ENCODE measurements at regions not wholly inside any gene's neighbourhood (a gene's known extent, or its start where the extent isn't known, plus 50 kb on each side); places are given as distances from the start of the nearest gene placed in this dataset.

- FAIRE-seq = no peak
Observed at GRCh38 chr4:110900213-110900769, 277.4 kb upstream of the PITX2 start.

GRCh38 chr4:110902500-110902899 lies 279.6 kb upstream of the PITX2 start:
- no peak for FAIRE-seq

GRCh38 chr4:110904435-110905065 lies 281.7 kb upstream of the PITX2 start:
- no peak for FAIRE-seq

- FAIRE-seq = no peak
Observed at GRCh38 chr4:110905367-110905766, 282.5 kb upstream of the PITX2 start.

DNA sequence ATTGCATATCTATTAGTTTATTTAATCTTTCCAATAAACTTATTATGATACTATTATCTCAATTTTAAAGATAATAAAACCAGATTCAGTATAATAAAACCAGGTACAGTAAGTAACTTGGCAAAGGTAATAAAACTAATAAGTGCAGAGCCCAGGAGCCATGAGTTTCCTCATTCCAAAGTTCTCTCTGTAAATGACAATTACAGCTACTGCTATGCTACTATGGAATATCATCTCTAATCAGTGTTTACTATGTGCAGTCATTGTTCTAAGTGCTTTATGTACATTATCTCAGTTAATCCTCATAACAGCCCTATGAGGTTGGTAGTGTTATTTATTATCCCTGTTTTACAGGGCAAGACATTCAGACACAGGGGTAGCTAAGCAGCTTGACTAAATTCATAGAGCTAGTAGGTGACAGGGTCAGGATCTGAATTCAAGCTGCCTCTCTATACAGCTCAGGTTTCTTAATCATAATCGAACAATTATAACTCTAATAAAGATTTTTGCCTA lies 285.0 kb upstream of the PITX2 start:
- no peak for FAIRE-seq

DNA sequence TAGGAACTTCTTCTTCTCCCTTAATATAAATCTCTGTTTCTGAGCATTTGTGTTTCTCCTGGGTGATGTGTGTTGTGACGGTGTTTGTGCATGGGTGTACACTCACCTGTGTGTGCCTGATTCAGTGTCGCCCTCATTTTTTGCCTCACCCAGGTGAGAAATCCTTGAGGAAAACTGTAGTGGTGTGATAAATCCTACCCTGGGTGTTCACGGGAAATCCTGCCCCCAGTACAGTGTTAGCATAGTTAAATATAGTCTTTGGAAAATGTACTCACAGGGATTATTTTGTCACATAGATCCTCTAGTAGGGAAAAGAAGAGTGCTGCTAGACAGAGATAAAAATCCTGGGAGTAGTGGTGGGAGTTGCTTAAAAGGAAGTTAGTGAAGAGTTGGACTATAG lies 291.9 kb upstream of the PITX2 start:
- FAIRE-seq = no peak

- FAIRE-seq = no peak
Observed at GRCh38 chr4:110915301-110915700, 292.4 kb upstream of the PITX2 start.

GRCh38 chr4:110916505-110916904 lies 293.6 kb upstream of the PITX2 start:
- FAIRE-seq = no peak

DNA sequence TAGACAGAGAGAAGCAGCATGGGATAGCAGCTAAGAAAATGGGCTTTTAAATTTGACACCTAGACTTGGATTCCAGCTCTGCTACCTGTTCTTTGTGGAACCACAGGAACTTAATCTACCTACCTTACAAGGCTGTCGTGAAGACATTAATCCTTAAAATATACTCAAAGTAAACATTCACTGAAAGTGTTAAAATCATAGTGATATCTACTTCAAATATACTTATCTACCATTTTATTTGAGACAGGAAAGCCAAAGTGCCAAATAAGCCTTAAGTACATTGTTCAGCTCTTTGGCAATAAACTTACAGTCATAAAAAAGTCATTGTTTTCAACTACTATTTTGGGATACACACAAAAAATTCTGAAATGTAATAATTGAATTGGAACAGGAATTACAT lies 295.0 kb upstream of the PITX2 start:
- no peak for FAIRE-seq

- no peak for FAIRE-seq
Observed at GRCh38 chr4:110920990-110921389, 298.1 kb upstream of the PITX2 start.

GRCh38 chr4:110924761-110925160 lies 301.9 kb upstream of the PITX2 start:
- no peak for FAIRE-seq

DNA sequence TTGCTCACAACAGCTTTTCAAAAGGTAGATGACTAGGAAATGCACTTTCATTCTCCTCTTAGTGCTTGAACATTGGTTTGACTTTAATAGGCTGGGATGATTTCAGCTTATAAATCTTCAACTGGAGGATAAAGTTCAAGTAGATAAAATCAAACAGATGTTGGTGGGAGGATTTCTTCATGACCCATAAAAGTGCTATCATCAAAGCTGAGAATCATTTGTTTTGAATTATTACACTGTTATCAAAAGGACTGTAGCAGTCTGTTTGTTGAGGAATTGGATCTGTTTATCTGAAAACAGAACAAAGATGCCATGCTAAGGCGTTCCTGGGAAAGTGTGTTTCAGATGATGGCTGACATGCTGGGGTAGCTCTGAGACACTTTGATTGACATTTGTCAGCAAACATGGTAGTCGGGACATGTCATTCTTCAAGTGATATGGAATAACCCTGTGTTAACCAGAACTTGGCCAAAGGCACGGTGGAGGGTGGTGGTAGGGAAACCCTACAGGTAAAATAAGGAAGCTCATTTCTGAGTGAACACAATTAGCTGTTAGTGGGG lies 304.0 kb upstream of the PITX2 start:
- no peak for FAIRE-seq

- no peak for FAIRE-seq
Observed at GRCh38 chr4:110933341-110933740, 310.5 kb upstream of the PITX2 start.

DNA sequence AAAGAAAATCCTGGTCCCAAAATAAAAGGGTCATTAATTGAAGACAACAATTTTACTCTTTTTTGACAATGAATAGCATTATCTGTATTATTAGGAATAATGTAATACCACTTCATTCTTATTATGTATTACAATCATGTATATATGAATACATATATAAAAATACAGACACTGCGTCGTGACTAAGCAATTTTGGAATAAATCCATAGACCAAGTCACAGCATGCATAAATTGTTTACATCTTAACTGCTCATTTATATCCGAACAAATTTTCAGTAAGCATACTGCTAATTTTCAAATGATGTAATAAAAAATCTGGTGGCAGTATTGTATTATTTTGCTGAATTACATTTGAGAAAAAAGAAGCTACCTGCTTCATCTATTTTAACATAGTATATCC lies 321.6 kb upstream of the PITX2 start:
- FAIRE-seq = no peak

DNA sequence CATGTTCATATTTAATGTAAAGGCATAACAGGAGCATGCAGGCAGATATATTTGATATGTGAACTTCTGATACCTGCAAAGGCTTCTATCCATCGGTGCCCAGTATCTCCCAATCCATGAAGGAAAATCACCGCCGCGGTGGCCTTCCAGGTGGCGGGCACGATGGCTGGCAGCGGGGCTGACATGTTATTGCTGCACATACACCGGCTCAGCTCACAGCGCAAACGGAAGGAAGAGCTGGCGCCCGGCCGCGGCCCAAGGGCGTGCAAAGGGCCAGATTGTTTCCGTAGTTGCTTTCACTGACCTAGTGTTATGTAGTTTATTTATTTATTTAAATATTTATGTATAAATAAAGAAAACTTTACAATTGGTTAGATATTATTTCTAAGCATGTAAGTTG lies 322.7 kb upstream of the PITX2 start:
- no peak for FAIRE-seq

DNA sequence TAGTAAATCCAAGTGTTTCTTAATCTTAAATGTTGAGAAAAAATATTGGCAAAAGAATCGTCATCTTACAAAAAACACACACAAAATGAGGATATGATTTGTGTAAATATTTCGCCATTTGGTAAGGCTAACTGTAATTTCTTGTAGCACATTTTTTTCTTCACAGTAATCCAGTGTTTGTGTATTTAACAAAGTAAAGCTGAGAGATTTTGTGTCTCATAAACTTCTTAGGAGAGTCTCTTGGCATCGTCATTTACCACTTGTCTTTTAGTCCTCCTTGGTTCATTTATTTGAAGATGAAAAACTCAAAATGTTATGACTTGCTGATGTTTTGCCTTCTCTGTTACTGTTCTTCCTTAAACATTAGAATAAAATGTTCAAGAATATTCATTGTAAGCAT lies 326.7 kb upstream of the PITX2 start:
- FAIRE-seq = no peak

- FAIRE-seq = no peak
Observed at GRCh38 chr4:110950731-110951130, 327.9 kb upstream of the PITX2 start.

DNA sequence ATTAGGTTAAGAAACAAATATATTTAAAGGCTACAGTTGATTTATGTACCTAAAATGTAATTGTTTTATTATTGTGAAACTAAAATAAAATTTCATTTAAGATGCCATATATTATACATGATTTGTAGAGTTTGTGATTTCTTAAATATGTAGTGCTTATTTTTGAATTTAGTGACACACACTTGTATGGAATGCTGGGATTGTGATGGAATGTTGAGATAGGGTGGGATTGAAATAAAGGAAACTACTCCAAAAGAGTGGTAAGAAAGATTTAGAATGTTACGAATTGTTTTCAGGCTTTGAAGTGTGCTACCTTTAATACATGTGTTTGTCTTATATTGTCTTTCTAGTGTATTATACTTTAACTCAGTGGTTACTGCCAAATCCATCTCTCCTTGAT lies 330.3 kb upstream of the PITX2 start:
- no peak for FAIRE-seq

DNA sequence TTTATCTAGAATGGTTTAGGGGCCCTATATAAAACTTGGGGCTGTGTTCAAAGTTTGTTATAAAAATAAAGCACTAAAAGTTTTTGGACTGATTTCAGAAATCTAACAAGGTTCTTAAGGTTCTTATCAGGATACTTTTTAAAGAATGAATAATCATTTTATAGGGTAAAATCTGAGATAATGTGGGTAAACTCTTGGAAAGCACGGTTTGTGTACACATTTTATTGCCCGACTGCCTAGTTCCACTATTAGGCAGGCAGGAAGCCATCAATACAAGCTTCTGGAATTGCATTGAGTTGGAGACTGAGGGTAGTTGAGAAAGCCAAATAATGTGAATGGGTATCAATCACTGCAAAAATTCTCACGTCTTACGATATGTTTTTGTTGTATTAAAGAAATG lies 331.0 kb upstream of the PITX2 start:
- FAIRE-seq = no peak

DNA sequence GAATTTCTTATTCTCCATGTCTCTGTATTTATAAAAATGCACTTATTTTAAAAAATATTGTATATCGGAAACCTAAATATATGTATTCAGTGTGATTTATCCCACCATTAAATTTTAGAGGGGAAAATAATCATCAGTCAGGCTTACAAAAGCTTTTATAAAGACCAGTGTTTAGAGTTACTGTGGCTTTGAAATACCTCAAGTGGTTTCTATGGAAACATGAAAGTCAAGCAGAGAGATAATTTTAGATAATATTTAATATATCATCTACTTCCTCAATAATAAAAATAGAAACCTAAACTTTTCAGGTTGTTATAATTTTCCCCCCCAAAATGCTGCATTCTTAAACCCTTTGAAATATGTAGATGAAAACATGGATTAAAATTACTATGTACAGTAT lies 332.9 kb upstream of the PITX2 start:
- FAIRE-seq = no peak

DNA sequence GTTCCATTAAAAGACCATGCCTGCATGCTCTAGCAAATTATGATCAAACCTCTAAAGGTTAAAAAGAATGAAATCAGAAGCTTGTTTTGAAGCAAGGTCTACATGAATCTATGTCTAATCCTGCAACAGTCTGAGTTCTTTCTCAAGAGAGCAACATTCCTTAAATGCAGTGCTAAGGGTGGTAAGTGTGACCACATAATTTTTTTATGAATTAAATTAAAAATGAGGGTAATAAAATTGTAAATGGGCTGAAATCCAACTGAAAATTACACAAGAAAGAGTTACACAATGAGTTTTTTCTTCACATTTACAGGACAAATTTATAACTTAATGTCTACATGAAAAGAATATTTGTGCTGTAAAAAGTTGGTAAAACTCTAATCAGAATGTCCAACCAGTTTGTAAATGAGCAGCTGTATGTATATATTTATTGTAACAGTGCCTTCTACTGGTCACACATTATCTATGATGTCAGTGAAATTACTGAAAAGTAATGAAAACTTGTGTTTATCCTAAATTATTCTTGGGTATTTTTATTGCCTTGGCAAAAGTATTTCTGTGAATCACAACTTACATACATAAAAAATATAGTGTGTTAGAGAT lies 336.3 kb upstream of the PITX2 start:
- peak; percentile 60 for FAIRE-seq

GRCh38 chr4:110961066-110961465 lies 338.2 kb upstream of the PITX2 start:
- no peak for FAIRE-seq

GRCh38 chr4:110962616-110963015 lies 339.7 kb upstream of the PITX2 start:
- no peak for FAIRE-seq

GRCh38 chr4:110963662-110964280 lies 340.9 kb upstream of the PITX2 start:
- no peak for FAIRE-seq
